D721Med (cell line): ENCODE measurements at regions not wholly inside any gene's neighbourhood (a gene's known extent, or its start where the extent isn't known, plus 50 kb on each side); places are given as distances from the start of the nearest gene placed in this dataset.

Experiments
- DNase-seq: peaks from one replicate; pipeline ENCODE4 v3.0.0; 2011; ENCODE audit warnings: low spot score; ENCODE audit not compliant: insufficient read length
- FAIRE-seq: peaks from 2 replicates; lab custom pipeline; 2011; peaks lifted over from hg19 to GRCh38; lab: Jason Lieb, UNC
- TF ChIP-seq, protein P1 (sequence below): IDR thresholded peaks from 2 replicates; pipeline ENCODE4 v1.5.1; 2012; ENCODE audit warnings: mild to moderate bottlenecking, control low read depth; ENCODE audit not compliant: insufficient read depth; ENCODE audit errors: missing control alignments

DNA sequence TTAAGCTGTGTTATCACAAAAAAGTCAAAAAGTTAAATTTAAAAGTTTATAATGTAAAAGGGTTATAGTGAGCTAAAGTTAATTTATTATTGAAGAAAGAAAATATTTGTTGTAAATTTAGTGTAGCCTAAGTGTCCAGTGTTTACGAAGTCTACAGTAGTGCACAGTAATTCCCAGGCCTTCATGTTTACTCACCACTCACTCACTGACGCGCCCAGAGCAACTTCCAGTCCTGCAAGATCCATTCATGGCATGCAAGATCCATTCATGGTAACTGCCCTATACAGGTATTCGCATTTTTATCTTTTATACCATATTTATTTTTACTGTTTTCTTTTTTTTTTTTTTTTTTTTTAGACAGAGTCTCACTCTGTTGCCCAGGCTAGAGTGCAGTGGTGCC is 69.5 kb downstream of the TPRA1 start:
- DNase-seq: no peak
- TF ChIP-seq, protein P1, sequence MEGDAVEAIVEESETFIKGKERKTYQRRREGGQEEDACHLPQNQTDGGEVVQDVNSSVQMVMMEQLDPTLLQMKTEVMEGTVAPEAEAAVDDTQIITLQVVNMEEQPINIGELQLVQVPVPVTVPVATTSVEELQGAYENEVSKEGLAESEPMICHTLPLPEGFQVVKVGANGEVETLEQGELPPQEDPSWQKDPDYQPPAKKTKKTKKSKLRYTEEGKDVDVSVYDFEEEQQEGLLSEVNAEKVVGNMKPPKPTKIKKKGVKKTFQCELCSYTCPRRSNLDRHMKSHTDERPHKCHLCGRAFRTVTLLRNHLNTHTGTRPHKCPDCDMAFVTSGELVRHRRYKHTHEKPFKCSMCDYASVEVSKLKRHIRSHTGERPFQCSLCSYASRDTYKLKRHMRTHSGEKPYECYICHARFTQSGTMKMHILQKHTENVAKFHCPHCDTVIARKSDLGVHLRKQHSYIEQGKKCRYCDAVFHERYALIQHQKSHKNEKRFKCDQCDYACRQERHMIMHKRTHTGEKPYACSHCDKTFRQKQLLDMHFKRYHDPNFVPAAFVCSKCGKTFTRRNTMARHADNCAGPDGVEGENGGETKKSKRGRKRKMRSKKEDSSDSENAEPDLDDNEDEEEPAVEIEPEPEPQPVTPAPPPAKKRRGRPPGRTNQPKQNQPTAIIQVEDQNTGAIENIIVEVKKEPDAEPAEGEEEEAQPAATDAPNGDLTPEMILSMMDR: no peak
- FAIRE-seq: no peak

DNA sequence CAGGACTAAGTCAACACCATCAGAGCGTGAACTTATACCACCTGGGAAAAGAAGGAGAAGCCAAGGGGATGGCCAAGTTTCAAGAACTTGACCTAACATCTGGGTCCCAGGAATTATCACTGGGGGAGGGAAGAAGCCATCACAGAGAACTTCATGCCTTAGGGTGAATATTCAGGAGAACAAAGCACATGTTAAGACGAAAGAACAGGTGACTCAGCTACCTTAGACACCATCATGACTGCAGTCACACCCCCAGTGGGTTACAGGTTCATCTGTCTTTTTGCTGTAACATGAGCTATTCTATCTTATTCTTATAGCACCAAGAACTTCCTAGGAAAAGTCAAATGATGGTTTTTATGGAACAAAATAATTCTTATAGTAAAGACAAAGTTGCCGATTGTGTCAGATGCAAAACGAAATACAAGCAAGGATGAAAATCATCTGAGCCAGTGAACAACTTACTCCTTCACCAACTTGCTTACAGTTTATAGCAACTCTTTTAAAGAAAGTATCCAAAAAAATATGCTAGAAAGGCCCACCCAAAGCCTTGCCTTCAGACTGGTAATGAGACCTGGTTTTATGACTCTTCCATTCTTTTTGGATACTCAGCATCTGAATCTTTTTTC is 72.0 kb downstream of the TPRA1 start:
- no peak for DNase-seq
- TF ChIP-seq, protein P1: no peak
- FAIRE-seq: no peak

DNA sequence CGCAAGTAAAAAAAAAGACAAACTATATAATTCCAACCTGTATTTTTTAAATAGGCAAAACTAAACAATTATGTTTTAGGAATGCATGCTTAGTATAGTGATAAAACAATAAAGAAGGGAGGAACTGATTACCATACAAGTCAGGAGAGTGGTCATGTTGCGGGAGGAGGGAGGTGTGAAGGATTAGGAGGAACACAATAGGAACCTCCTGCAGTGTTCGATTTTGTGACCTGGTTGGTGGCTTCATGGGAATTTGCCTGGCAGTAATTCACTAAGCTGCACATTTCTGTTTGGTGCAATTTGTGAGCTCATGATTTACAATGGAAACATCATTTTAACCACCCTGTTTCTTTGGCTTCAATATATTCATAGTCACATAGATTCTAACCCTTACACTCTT is 78.3 kb downstream of the TPRA1 start:
- DNase-seq: no peak
- TF ChIP-seq, protein P1: no peak
- no peak for FAIRE-seq

DNA sequence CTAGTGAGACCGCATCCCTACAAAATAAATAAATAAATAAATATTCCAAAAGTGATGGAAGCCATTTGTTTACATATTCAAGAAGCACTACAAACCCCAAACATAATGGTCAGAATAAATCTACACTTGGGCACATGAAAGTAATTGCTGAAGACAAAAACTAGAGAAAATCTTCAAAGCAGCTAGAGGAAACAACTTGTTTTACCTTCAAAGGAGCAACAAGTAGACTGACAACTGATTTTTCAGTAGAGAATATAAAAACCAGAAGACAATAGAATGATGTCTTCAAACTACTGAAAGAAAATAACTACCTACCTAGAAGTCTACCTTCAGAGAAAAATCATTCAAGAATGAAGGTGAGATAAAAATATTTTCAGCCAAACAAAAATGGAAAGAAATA is 89.4 kb downstream of the TPRA1 start:
- TF ChIP-seq, protein P1: no peak
- no peak for FAIRE-seq
- no peak for DNase-seq

DNA sequence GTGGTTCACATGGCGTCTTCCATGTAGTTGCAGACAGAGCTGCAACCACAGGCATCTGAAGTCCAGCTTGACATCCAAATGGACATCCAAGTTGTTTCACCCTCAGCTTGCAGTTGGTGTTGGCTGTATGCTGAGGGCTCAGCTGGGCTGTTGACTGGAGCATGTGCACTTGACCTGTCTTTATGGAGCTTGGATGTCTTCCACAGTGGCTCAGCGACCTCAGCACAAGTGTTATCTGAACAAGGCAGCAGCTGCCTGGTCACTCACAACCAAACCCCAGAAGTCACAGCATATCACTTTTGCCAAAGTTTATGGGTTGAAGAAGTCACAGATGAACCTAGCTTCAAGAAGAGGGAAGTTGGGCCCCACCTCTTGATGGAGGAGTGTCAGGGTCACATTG is 92.9 kb downstream of the TPRA1 start:
- FAIRE-seq (no peak), DNase-seq (no peak)
- TF ChIP-seq, protein P1: no peak

DNA sequence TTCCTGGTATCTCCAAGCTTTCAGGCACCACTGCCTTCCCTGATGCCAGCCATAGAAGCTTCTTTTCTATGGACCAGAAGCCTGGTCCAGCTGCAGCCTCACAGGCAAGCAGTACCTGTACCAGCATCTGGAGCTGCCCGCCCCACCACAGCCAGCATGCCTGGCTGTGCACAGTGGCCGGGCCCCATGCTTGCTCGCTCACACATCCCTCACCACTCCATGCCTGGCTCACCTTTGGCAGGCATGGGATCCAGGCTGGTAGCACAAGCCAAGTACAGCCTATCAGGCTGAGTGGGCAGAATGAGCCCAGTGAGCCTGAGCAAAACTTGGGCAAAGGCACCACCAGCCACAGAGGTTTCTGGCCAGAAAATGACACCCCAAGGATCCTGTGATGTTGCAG is 93.4 kb downstream of the TPRA1 start:
- FAIRE-seq (no peak), DNase-seq (no peak)
- TF ChIP-seq, protein P1: no peak

DNA sequence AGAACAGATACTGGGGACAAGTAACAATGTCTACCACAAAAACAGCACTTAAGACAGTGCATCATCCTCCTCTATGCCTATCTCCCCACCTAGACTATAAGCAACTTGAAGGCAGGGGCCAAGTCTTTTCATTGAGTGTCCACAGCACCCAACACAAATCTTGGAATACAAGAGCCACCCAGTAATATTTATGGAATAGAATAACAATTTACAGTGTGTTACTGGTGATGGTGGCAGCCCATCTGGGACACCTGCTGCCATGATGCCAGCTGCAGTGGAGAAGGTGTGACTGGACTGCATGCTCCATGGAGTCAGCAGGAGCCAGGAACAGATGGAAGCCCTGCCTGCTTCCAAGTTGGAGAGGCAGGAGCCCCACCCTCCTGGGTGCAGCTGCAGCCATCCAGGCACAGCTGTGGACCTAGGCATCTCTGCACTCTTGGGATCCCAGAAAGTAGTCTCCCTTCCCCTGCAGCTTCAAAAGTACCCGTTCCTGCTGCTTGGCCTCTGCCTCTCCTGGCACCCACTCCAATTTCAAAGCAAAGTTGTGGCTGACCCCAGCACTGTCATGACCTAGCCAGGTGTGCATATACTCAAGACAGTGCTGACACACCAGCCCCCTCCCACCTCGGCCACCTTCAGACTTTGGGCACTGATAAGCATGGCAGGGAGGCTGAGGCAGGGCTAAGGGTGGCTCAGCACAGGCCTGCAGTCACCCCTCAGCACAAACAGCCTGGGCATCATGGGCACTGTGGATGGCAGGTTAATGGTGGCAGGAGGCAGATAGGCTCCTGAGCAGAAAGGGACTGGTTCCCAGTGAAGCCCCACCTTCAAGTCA is 94.5 kb downstream of the TPRA1 start:
- DNase-seq (no peak), FAIRE-seq (no peak)
- TF ChIP-seq, protein P1: no peak
